ENCODE measurements at regions not wholly inside any gene's neighbourhood (a gene's known extent, or its start where the extent isn't known, plus 50 kb on each side); places are given as distances from the start of the nearest gene placed in this dataset.

- no peak overlapping the region for H3K27ac ChIP-seq (ENCODE audit: low read length)
- intact Hi-C loops (cut with micrococcal nuclease; ENCODE audit: unreplicated experiment): no loop called here
- no peaks in the 10 kb centered on the region for H3K9me3 ChIP-seq (ENCODE audit: control insufficient read depth, insufficient read depth, low read depth, low read length)
- H3K4me3 ChIP-seq (ENCODE audit: low read depth in 2 of 2, low read length in 2 of 2): no peak overlapping the region
- H3K4me1 ChIP-seq (ENCODE audit: control insufficient read depth, insufficient read depth, low read length): no peaks in the 10 kb centered on the region
- H3K36me3 ChIP-seq (ENCODE audit: control insufficient read depth, insufficient read depth, low read length): no peaks in the 10 kb centered on the region
- no peak for ATAC-seq
- POLR2A ChIA-PET: no interaction called here
- no peak for TF ChIP-seq TCF7L2 (IDR thresholded peaks at IDR 0.05; ENCODE audit: low read depth, low read length)
- no peak for TF ChIP-seq POLR2AphosphoS5 (IDR thresholded peaks at IDR 0.05; ENCODE audit: low read depth, low read length)
- TF ChIP-seq CTCF (IDR thresholded peaks at IDR 0.05): no peak
- no peak for TF ChIP-seq SIN3A (IDR thresholded peaks at IDR 0.05; ENCODE audit: borderline replicate concordance, insufficient read depth, low read depth, low read length)
- TF ChIP-seq REST (IDR thresholded peaks at IDR 0.05; ENCODE audit: insufficient read depth in 1 of 2, low read depth in 2 of 2, low read length in 1 of 2): no peak
- H3K27me3 ChIP-seq (ENCODE audit: control insufficient read depth, insufficient read depth, low read length): no peaks in the 10 kb centered on the region
- no TSS peak for BruUV-seq (replicated peaks)
- CTCF ChIA-PET: no interaction called here
- no peak for DNase-seq (ENCODE audit: low read depth, low spot score)
- in situ Hi-C loops (cut with HindIII; ENCODE audit: low pct_unique_long_range_greater_than_20kb, low sequenced_read_pairs): no loop called here
These were observed 505.0 kb downstream of the ARAP2 start for GRCh38 chr4:35739308-35739707.

GRCh38 chr4:35754047-35754446, 490.3 kb downstream of the ARAP2 start:
- intact Hi-C loops (cut with micrococcal nuclease; ENCODE audit: unreplicated experiment) (no loop called here), in situ Hi-C loops (cut with HindIII; ENCODE audit: low pct_unique_long_range_greater_than_20kb, low sequenced_read_pairs) (no loop called here)
- H3K36me3 ChIP-seq (ENCODE audit: control insufficient read depth, insufficient read depth, low read length): no peaks in the 10 kb centered on the region
- H3K4me1 ChIP-seq (ENCODE audit: control insufficient read depth, insufficient read depth, low read length): no peaks in the 10 kb centered on the region
- BruUV-seq (replicated peaks): no TSS peak
- no peak overlapping the region for H3K4me3 ChIP-seq (ENCODE audit: low read depth in 2 of 2, low read length in 2 of 2)
- no peaks in the 10 kb centered on the region for H3K27me3 ChIP-seq (ENCODE audit: control insufficient read depth, insufficient read depth, low read length)
- POLR2A ChIA-PET: no interaction called here
- TF ChIP-seq TCF7L2 (IDR thresholded peaks at IDR 0.05; ENCODE audit: low read depth, low read length) (no peak), SIN3A (IDR thresholded peaks at IDR 0.05; ENCODE audit: borderline replicate concordance, insufficient read depth, low read depth, low read length) (no peak)
- DNase-seq (ENCODE audit: low read depth, low spot score) (no peak), ATAC-seq (no peak)
- CTCF ChIA-PET: no interaction called here
- H3K27ac ChIP-seq (ENCODE audit: low read length): no peak overlapping the region
- H3K9me3 ChIP-seq (ENCODE audit: control insufficient read depth, insufficient read depth, low read depth, low read length): no peaks in the 10 kb centered on the region

DNA sequence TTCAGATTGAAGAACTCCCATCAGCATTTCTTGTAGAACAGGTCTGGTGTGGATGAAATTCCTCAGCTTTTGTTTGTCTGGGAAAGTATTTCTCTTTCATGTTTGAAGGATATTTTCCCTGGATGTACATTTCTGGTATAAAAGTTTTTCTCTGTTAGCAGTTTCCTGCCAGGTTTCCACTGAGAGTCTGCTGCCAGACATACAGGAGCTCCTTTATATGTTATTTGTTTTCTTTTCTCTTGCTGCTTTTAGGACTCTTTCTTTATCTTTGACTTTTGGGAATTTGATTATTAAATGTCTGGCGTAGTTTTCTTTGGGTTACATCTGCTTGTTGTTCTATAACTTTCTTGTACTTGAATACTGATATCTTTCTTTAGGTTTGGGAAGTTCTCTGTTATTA, 486.5 kb downstream of the ARAP2 start:
- intact Hi-C loops (cut with micrococcal nuclease; ENCODE audit: unreplicated experiment): no loop called here
- H3K27ac ChIP-seq (ENCODE audit: low read length): no peak overlapping the region
- no TSS peak for BruUV-seq (replicated peaks)
- ATAC-seq: no peak
- no peak for TF ChIP-seq CTCF (IDR thresholded peaks at IDR 0.05)
- TF ChIP-seq REST (IDR thresholded peaks at IDR 0.05; ENCODE audit: insufficient read depth in 1 of 2, low read depth in 2 of 2, low read length in 1 of 2): no peak
- no peak for TF ChIP-seq TCF7L2 (IDR thresholded peaks at IDR 0.05; ENCODE audit: low read depth, low read length)
- TF ChIP-seq POLR2AphosphoS5 (IDR thresholded peaks at IDR 0.05; ENCODE audit: low read depth, low read length): no peak
- no peak for TF ChIP-seq SIN3A (IDR thresholded peaks at IDR 0.05; ENCODE audit: borderline replicate concordance, insufficient read depth, low read depth, low read length)
- no peaks in the 10 kb centered on the region for H3K9me3 ChIP-seq (ENCODE audit: control insufficient read depth, insufficient read depth, low read depth, low read length)
- no peak overlapping the region for H3K4me3 ChIP-seq (ENCODE audit: low read depth in 2 of 2, low read length in 2 of 2)
- in situ Hi-C loops (cut with HindIII; ENCODE audit: low pct_unique_long_range_greater_than_20kb, low sequenced_read_pairs): no loop called here
- H3K36me3 ChIP-seq (ENCODE audit: control insufficient read depth, insufficient read depth, low read length): no peaks in the 10 kb centered on the region
- H3K27me3 ChIP-seq (ENCODE audit: control insufficient read depth, insufficient read depth, low read length): no peaks in the 10 kb centered on the region
- H3K4me1 ChIP-seq (ENCODE audit: control insufficient read depth, insufficient read depth, low read length): no peaks in the 10 kb centered on the region
- DNase-seq (ENCODE audit: low read depth, low spot score): no peak
- CTCF ChIA-PET: no interaction called here
- POLR2A ChIA-PET: interaction anchor here (0.6 kb wide), 1 partner anchor 25 kb away, joined by 5 read pairs; no protein-coding TSS in a partner anchor

Measured in Panc1 (cell line).